ENCODE measurements at regions not wholly inside any gene's neighbourhood (a gene's known extent, or its start where the extent isn't known, plus 50 kb on each side); places are given as distances from the start of the nearest gene placed in this dataset.

- TF ChIP-seq CTCF (IDR thresholded peaks at IDR 0.05 in 2 of 3, conservative IDR thresholded peaks at IDR 0.05 in 1 of 3; ENCODE audit: control insufficient read depth in 2 of 3, extremely low read depth in 1 of 3, insufficient read depth in 1 of 3, low read depth in 3 of 3, low read length in 3 of 3) = no peak
- no peak for TF ChIP-seq JUND (IDR thresholded peaks at IDR 0.05; ENCODE audit: low read depth, low read length)
- no peak for TF ChIP-seq EP300 (IDR thresholded peaks at IDR 0.05; ENCODE audit: borderline replicate concordance in 1 of 2, control insufficient read depth in 1 of 2, low read depth in 2 of 2, low read length in 2 of 2)
- TF ChIP-seq CBFB (IDR thresholded peaks at IDR 0.05; ENCODE audit: low read depth) = no peak
- TF ChIP-seq POLR2AphosphoS2 (IDR thresholded peaks at IDR 0.05; ENCODE audit: low read depth, low read length) = no peak
These were observed 210.6 kb downstream of the C1D start for GRCh38 chr2:67851956-67852824.

All from GM12878 (cell line).